Stimulated activated CD4-positive, alpha-beta T cell treated with anti-CD3 and anti-CD28 coated beads, Interleukin-12 subunit alpha, Interleukin-12 subunit beta, amount 100 ng/mL, for 24 hours (primary cell): ENCODE measurements at regions not wholly inside any gene's neighbourhood (a gene's known extent, or its start where the extent isn't known, plus 50 kb on each side); places are given as distances from the start of the nearest gene placed in this dataset.

Experiments
- DNase-seq, 2 experiments: peaks; one replicate each; pipeline ENCODE4 v3.0.0-alpha.2; 2020; ENCODE audit warnings: low read depth in 2 of 2

DNA sequence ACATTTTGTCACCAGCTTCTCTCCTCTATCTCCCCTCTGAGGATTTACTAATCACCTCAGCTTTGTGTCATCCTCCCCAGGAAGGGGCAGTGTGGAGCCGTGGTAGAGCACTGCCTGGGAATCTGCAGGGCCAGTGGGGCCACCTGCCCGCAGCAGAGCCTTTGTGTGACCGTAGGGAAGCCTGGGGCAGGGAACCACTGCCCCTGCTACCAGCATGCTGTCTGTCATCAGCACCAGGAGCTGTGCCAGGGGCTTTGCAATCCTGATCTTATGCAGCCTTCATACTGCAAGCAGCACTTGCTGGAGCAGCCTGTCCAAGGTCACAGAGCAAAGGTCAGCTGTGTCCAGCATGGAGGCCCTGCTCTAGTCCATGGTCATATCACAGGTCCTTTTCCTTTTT, 170.2 kb upstream of the IL12A start:
- DNase-seq: no peak

- DNase-seq: no peak
Observed at GRCh38 chr3:159818997-159819500, 169.6 kb upstream of the IL12A start.

GRCh38 chr3:159819676-159820075, 169.0 kb upstream of the IL12A start:
- DNase-seq: no peak

DNA sequence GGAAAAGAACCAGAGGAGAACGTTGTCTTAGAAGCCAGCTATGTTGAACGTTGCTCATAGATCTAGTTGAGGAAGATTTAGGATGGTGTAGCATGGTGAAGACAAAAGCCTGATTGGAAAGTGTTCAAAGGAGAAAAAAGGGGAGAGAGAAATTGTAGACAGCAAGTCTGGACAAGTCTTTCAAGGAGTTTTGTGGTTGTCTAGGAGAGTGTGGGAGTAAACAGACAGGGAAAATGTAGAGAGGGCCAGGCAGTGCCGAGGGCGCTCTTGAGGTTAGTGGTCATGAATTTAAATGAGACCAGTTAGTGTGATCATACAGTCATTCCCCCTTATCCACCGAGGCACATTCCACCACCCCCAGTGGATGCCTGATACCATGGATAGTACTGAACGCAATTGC, 167.5 kb upstream of the IL12A start:
- DNase-seq: no peak

DNA sequence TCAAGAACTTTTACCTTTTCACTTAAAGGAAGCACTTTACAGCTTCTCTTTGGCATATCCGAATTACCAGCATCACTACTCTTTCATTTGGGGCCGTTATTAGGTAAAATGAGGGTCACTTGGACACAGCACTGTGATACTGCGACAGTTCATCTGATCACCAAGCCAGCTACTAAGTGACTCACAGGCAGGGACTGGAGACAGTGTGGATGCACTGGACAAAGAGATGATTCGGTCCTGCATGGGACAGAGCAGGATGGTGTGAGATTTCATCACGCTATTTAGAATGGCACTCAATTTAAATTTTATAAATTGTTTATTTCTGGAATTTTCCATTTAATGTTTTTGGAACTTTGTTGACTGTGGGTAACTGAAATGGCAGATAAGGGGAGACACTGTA, 166.9 kb upstream of the IL12A start:
- DNase-seq: no peak

DNA sequence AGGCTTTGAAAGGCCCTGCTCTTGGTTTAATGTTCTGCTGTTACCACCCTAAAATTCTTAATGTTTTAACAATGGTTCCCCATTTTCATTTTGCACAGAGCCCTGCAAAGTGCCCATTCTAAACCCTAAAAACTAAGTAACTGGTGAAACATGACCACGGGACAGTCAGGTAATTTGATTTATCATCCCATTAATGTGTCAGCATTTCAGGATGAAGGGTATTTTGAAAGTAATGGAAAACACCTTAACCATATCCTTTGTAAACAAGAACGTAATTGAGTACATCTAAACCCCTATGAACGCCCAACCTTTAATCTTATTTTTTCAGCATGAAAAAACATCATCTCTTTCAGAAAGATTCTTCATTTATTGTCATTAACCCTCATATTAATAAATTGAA, 164.9 kb upstream of the IL12A start:
- no peak for DNase-seq

DNA sequence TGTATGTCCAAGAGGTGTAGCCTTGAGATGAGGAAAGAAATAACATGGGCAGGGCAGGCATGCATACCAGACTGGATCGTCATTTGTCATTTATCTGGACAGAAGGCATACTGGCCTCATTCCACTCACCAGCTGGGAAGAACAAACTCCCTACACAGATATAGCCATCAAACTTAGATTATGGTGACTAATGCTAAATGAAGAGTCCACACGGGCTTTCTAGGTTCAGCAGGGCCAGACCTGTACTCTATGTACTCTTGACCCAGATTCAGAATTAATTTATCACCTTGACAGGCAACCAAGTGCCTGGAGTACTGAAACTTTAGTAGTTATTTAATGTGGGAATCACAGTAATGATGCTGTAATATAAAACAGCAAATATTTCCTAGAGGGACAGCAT, 164.3 kb upstream of the IL12A start:
- no peak for DNase-seq

- DNase-seq: no peak
Observed at GRCh38 chr3:159825216-159825854, 163.3 kb upstream of the IL12A start.

- DNase-seq: no peak
Observed at GRCh38 chr3:159828542-159828943, 160.1 kb upstream of the IL12A start.

DNA sequence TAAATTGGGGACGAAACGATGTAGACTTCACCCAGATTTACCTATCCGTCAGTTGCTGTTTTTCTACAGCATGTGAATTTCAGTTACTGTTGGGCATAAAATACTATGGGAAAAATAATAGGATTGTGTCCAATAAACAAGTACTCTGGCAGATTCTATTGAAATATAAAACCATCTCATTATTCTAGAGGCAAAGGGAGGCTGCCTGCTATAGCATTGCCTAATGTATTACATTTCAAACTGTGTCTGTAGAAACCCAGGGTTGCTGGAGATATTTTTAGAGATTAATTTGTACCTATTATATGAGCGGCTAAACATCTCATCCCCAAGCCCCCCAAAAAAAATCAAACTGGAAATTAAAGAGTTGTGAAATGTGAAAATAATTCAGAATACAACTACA, 159.6 kb upstream of the IL12A start:
- DNase-seq: no peak

DNA sequence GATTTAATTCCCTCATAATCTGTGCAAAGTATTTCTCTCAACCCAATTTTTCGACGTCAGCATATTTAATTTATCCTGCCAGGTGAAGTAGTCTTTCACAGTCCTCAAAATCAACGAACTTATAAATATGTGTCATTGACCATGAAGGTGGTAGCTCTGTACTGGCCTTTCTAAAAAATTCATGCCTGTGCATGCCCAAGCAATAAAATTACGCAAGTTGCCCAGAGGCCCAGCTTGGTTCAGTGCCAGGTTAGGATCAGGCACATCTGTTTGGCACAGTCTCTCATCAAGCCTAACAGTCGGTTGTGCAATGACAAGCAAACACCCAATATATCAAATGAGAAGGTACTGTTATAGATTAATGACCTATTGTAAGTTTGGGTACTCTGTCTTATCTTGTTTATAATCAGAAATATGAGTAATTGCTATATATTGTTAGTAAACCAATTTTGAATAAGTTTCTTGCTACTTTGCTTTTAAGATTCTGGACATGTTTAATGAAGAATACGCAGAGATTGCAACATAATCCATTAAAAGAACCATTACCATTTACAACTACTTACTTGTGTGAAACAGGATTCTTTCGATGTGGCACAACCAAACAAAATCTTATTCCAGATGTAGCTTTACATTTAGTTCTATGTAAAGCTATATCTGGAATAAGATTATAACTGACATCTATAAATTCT, 159.0 kb upstream of the IL12A start:
- no peak for DNase-seq

DNA sequence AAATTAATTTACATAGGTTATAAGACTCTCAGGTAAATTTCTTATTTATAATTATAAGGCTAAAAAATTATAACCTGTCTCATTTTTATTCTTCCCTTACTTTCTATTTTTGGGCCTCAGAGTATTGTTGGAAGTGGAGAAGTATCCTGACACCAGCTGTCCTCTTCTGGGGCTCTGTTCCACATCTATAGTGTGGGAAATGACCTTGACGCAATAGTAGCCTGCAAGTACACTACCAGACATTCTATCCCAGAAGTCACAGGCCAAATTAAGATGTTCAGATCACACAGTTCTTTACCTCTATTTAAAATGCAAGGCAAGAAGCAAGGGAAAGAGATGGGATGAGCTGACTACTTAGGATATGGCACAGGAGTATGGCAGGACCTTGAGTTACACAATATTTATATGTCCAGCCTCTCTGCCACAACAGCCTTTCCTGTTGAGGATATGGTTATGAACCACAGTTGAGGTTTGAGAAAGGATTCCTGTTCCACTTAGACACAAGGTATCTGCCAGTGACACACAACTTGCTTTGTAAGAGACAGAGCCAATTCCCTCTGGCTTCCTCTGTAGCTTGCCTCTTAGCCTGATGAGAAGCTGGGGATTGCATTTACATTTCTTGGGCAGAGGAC, 158.0 kb upstream of the IL12A start:
- DNase-seq: no peak

GRCh38 chr3:159831466-159831865, 157.2 kb upstream of the IL12A start:
- no peak for DNase-seq

DNA sequence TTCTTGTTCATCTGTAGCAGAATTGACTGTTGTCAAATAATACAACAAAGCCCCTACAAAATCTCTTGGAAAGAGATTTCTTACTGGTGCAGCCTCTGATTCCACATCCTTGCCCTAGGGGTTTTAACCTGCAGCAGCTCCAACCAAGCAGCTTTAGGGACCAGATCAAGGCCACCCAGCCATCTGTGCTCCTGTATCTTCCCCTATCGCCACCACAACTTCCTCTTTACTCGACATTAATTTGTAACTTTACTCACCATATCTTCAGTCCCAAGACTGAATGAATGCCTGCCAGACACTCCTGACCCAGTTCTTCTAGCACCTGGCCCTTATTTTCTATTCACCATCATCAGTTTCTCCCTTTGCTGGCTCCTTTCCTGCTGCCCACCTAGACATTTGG, 156.6 kb upstream of the IL12A start:
- no peak for DNase-seq

DNA sequence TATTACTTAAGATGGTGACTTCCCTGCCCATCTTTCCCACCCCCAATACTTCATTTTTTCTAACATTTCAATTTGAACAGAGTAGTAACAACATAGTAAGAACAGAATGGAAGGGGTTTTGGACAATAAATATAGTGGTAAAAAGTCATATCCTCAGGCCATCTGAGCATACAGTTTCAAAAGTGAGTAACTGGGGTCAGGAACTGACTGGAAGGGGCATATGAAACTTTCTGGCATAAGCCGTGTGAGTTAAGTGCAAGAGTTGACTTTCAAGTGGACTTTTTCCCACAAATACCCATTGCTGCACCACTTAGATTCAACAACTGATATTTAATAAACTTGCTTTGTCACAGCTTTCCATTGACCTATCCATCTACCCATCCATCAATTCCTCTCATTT, 153.5 kb upstream of the IL12A start:
- DNase-seq: no peak

GRCh38 chr3:159837725-159838124, 150.9 kb upstream of the IL12A start:
- DNase-seq: no peak

GRCh38 chr3:159838938-159839337, 149.7 kb upstream of the IL12A start:
- no peak for DNase-seq

DNA sequence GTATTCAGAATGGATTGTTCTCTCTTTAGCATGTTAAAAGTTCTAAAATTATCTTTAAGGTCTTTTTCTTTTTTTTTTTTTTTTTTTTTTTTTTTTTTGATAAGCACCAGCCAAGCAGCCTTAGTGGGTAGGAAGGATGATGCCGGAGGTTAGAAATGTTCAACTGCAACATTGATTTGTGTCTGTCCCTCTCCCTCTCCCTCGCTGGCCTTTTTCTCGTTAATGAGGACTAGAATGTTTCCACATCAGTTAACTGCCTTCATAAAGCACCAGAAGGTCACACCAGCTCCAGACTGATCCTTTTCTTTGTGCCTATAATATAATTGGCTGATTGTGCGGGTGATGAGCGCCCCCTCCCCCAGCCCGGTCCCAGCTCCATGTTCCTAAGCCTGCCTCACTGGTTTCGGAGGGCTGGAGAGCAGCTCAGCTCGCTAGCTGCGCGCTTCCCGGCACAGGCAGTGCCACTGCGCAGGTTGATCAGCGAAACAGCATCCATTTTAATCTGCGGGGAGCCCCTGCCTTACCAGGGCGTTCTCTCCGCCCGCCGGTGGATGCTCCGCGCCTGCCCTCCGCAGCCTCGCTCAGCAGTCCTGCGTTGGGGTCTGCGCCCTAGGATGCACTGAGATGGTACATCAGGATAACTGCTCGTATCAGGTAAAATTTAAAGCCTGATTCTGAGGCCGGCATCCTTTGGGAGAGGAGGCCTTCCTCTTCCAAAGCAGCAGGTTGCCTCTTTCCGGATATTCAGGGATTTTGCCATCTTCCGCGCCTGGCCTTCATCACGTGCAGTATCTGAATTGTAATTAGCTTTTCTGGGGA, 148.9 kb upstream of the IL12A start, which contains the start of gene SCHIP1:
Gene SCHIP1, plus strand, starts transcription at position 301 of the 819 bp plus-strand sequence.
- DNase-seq: no peak

- no peak for DNase-seq
Observed at GRCh38 chr3:159840703-159841299, 147.8 kb upstream of the IL12A start.

- DNase-seq: no peak
Observed at GRCh38 chr3:159841766-159842165, 146.9 kb upstream of the IL12A start.

DNA sequence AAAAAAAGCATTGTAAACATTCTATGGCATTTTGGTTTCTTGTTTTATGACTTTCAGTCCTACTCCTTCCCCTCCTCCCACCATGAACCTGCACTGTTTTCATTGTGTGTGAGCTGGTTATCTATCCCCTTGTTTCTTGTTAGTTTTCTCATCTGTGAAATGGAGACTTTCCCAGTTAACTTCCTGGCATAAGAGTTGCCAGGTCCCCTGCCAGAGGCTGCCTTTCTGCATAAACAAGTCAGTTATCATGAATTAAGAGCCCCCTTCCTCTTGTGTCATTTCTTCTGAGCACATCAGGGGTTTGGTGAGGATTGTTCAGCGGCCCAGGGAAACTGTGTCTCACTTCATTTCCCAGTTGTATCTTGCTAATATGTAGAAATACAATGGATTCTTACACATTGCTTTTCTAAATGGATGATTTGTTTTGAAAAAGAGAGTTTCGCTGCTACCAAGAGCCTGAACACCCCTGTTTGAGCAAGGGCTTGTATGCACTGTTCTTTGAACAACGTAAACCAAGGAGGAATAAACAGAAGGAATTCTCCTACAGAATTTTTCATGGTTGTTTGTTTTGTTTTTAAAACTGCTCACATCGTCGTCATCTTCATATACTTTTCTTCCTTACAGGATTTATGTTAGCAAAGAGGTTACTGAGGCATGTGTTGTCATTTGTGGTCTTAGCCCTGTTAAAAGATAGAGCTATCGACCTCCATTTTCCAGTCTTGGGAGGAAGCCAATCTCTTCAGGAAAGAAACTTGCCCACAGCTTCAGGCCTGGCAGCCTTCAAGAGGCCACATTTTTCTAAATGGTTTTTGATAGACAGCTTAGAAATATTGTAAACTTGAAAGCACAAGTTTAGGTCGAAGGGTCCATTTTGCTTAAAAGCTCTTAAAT, 144.6 kb upstream of the IL12A start:
- DNase-seq: no peak
